ENCODE measurements at regions not wholly inside any gene's neighbourhood (a gene's known extent, or its start where the extent isn't known, plus 50 kb on each side); places are given as distances from the start of the nearest gene placed in this dataset.

DNA sequence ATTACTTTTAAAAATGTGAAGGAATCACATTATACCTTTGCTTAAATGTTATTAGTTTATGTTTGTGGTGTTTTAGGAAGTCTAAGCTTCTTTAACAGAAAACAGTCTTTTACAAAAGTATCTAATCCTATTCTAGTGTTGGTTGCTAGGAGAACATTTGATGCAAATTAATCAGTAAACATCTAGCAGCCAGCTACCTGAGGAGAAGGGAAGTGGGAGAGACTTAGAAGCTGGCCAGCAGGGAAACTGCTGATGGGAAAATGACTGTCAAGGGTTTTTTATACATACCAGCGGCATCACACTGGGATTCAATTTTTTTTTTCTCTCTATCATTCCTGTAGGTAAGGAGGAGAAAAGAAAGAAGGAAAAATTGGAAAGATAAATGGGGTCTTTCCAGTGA lies 686.0 kb upstream of the MMS22L start:
- Histone ChIP-seq H3K27ac (ENCODE audit: low read depth in 2 of 2, low read length in 1 of 2) (no peak overlapping the region), H3K4me1 (ENCODE audit: control insufficient read depth in 1 of 2, insufficient read depth in 2 of 2, low read depth in 1 of 2, low read length in 1 of 2) (no peaks in the 10 kb centered on the region), H3F3A (replicated peaks; ENCODE audit: insufficient read depth) (no peaks in the 10 kb centered on the region), H3K36me3 (replicated peaks in 1 of 2; ENCODE audit: control insufficient read depth in 1 of 2, insufficient read depth in 2 of 2, low read length in 1 of 2) (no peaks in the 10 kb centered on the region), H4K20me1 (ENCODE audit: insufficient read depth) (no peaks in the 10 kb centered on the region), H3K9ac (no peak overlapping the region), H3K4me3 (ENCODE audit: low read depth in 2 of 2, low read length in 1 of 2) (no peak overlapping the region), H3K27me3 (ENCODE audit: insufficient read depth) (no peaks in the 10 kb centered on the region), H3K9me3 (no peaks in the 10 kb centered on the region), H3K79me2 (ENCODE audit: insufficient read depth) (no peaks in the 10 kb centered on the region), H3K9me2 (no peaks in the 10 kb centered on the region), H2AFZ (ENCODE audit: low read depth) (no peak overlapping the region), H3K4me2 (no peak overlapping the region)
- WGBS (ENCODE audit: low lambda C conversion rate) = 71% methylated on average over 1 of the region's 1 CpG
- POLR2A ChIA-PET = no interaction called here
- CTCF ChIA-PET = interaction anchor here (1.1 kb wide), 1 partner anchor 12 kb away, joined by 3 read pairs; no protein-coding TSS in a partner anchor
- no peak for DNase-seq
- TF ChIP-seq, protein P1, sequence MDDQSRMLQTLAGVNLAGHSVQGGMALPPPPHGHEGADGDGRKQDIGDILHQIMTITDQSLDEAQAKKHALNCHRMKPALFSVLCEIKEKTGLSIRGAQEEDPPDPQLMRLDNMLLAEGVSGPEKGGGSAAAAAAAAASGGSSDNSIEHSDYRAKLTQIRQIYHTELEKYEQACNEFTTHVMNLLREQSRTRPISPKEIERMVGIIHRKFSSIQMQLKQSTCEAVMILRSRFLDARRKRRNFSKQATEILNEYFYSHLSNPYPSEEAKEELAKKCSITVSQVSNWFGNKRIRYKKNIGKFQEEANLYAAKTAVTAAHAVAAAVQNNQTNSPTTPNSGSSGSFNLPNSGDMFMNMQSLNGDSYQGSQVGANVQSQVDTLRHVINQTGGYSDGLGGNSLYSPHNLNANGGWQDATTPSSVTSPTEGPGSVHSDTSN (IDR thresholded peaks at IDR 0.05) = no peak
- TF ChIP-seq FOXJ3 (CRISPR knock-in tag; IDR thresholded peaks at IDR 0.05) = no peak
- TF ChIP-seq NFIC (IDR thresholded peaks at IDR 0.05; ENCODE audit: borderline replicate concordance) = no peak
- TF ChIP-seq RCOR1 (IDR thresholded peaks at IDR 0.05; ENCODE audit: low read length) = no peak
- TF ChIP-seq FOSL2 (IDR thresholded peaks at IDR 0.05; ENCODE audit: borderline replicate concordance, low read depth) = no peak
- no peak for TF ChIP-seq REST (IDR thresholded peaks at IDR 0.05; ENCODE audit: low read depth, low read length)
- no peak for TF ChIP-seq RFX5 (IDR thresholded peaks at IDR 0.05; ENCODE audit: low read length)
- TF ChIP-seq RXRA (IDR thresholded peaks at IDR 0.05; ENCODE audit: borderline replicate concordance, low read depth) = no peak
- TF ChIP-seq, protein P2, sequence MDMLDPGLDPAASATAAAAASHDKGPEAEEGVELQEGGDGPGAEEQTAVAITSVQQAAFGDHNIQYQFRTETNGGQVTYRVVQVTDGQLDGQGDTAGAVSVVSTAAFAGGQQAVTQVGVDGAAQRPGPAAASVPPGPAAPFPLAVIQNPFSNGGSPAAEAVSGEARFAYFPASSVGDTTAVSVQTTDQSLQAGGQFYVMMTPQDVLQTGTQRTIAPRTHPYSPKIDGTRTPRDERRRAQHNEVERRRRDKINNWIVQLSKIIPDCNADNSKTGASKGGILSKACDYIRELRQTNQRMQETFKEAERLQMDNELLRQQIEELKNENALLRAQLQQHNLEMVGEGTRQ (IDR thresholded peaks at IDR 0.05; ENCODE audit: borderline replicate concordance, low read depth, low read length) = no peak
- no peak for TF ChIP-seq TEAD4 (IDR thresholded peaks at IDR 0.05; ENCODE audit: borderline replicate concordance, insufficient read depth)
- no peak for TF ChIP-seq CHD2 (IDR thresholded peaks at IDR 0.05; ENCODE audit: low read length, partially characterized antibody)
- no peak for TF ChIP-seq FOXM1 (IDR thresholded peaks at IDR 0.05; ENCODE audit: low read depth)
- no peak for TF ChIP-seq MXI1 (IDR thresholded peaks at IDR 0.05; ENCODE audit: low read depth, low read length)
- TF ChIP-seq, protein P3, sequence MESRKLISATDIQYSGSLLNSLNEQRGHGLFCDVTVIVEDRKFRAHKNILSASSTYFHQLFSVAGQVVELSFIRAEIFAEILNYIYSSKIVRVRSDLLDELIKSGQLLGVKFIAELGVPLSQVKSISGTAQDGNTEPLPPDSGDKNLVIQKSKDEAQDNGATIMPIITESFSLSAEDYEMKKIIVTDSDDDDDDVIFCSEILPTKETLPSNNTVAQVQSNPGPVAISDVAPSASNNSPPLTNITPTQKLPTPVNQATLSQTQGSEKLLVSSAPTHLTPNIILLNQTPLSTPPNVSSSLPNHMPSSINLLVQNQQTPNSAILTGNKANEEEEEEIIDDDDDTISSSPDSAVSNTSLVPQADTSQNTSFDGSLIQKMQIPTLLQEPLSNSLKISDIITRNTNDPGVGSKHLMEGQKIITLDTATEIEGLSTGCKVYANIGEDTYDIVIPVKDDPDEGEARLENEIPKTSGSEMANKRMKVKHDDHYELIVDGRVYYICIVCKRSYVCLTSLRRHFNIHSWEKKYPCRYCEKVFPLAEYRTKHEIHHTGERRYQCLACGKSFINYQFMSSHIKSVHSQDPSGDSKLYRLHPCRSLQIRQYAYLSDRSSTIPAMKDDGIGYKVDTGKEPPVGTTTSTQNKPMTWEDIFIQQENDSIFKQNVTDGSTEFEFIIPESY (IDR thresholded peaks at IDR 0.05; ENCODE audit: borderline replicate concordance, low read depth) = no peak
- TF ChIP-seq, protein P4, sequence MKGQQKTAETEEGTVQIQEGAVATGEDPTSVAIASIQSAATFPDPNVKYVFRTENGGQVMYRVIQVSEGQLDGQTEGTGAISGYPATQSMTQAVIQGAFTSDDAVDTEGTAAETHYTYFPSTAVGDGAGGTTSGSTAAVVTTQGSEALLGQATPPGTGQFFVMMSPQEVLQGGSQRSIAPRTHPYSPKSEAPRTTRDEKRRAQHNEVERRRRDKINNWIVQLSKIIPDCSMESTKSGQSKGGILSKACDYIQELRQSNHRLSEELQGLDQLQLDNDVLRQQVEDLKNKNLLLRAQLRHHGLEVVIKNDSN (IDR thresholded peaks at IDR 0.05; ENCODE audit: borderline replicate concordance, low read depth) = no peak
- TF ChIP-seq MAX (IDR thresholded peaks at IDR 0.05; ENCODE audit: low read depth) = no peak
